Testis (tissue), 2 donors: ENCODE measurements at regions not wholly inside any gene's neighbourhood (a gene's known extent, or its start where the extent isn't known, plus 50 kb on each side); places are given as distances from the start of the nearest gene placed in this dataset.

Experiments used
- CTCF ChIP-seq, 3 experiments: fragments of 450-650 bp in 2 of 3; fragments of 200-600 bp in 1 of 3; sonication (generic) in 1 of 3; IDR thresholded peaks; one replicate each; pipeline ENCODE4 v1.5.1; 2016 to 2019; ENCODE audit warnings: antibody characterized with exemption in 3 of 3, mild to moderate bottlenecking in 2 of 3, moderate library complexity in 1 of 3
- POLR2A ChIP-seq: fragments of 450-650 bp; IDR thresholded peaks from one replicate; pipeline ENCODE4 v1.6.1; 2017; ENCODE audit warnings: antibody characterized with exemption, mild to moderate bottlenecking, moderate library complexity

- TF ChIP-seq POLR2A: no peak
- no peak for TF ChIP-seq CTCF (IDR thresholded peaks at IDR 0.05)
Observed at GRCh38 chr12:77591959-77592743, 238.5 kb upstream of the NAV3 start.
